Spinal cord (tissue), 9 donors: ENCODE measurements at regions not wholly inside any gene's neighbourhood (a gene's known extent, or its start where the extent isn't known, plus 50 kb on each side); places are given as distances from the start of the nearest gene placed in this dataset.
A peak's percentile ranks its signal among the peaks of the same experiment; 100 is the strongest.
"Not testable (repeated sequence)": the region's sequence is repeated elsewhere in the genome, so short reads cannot be mapped to it uniquely, and the experiment has no call there.

Experiments
- DNase-seq, 6 donors: peaks; one replicate each; pipeline versions ENCODE4 v3.0.0 to v3.0.0-alpha.2; 2013 to 2015; ENCODE audit warnings: low spot score in 6 of 6, low read depth in 4 of 6
- H3K27ac ChIP-seq: one replicate; pipeline ENCODE4 v1.5.1; 2013; ENCODE audit warnings: low read depth, low read length, control low read depth
- H3K27me3 ChIP-seq: one replicate; pipeline ENCODE4 v1.6.1; 2013; ENCODE audit warnings: low read length; ENCODE audit not compliant: control insufficient read depth, insufficient read depth
- H3K36me3 ChIP-seq: one replicate; pipeline ENCODE4 v1.6.1; 2013; ENCODE audit warnings: low read length; ENCODE audit not compliant: control insufficient read depth, insufficient read depth
- H3K4me1 ChIP-seq: one replicate; pipeline ENCODE4 v1.6.1; 2013; ENCODE audit warnings: low read length; ENCODE audit not compliant: control insufficient read depth, insufficient read depth
- H3K4me3 ChIP-seq: one replicate; pipeline ENCODE4 v1.5.1; 2013; ENCODE audit warnings: low read depth, low read length, control low read depth
- H3K9me3 ChIP-seq: one replicate; pipeline ENCODE4 v1.6.1; 2013; ENCODE audit warnings: low read length; ENCODE audit not compliant: control insufficient read depth, insufficient read depth
- WGBS: methylation state at CpG from one replicate; pipeline ENCODE4 v1.1.5; 2013; ENCODE audit warnings: missing lambda C conversion rate; ENCODE audit not compliant: insufficient coverage; 5-methylcytosine and 5-hydroxymethylcytosine counted together
- donor health status: healthy.

DNA sequence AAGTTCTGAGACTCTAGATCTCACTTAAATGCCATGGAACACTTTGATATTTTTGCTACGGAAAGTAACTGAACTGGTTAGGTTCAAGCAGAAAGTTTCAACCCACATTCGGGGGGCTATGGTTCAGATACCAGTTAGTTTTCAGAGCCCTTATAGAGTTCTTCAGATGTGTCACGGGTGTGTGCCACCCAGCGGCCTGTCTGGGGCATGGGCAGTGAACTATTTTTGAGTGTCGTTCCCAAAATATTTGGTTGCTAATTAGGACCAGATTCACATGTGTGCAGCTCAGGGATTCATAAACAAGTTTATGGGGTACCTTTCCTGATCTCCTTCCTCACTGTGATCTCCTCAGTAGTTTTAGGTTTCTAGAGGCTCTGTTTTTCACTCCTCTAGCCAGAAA is 271.9 kb downstream of the C7orf25 start:
- Histone ChIP-seq H3K36me3 (no peaks in the 10 kb centered on the region), H3K27ac (no peak overlapping the region), H3K4me3 (no peak overlapping the region), H3K4me1 (no peaks in the 10 kb centered on the region), H3K9me3 (no peaks in the 10 kb centered on the region), H3K27me3 (no peaks in the 10 kb centered on the region)
- no peak for DNase-seq
- 83% methylated on average over 5 of the region's 5 CpGs for WGBS

- H3K4me1 ChIP-seq, H3K4me3 ChIP-seq, H3K9me3 ChIP-seq, H3K36me3 ChIP-seq, DNase-seq, H3K27me3 ChIP-seq, H3K27ac ChIP-seq: not testable (repeated sequence)
- 75% methylated on average over 9 of the region's 11 CpGs for WGBS
These were observed 275.5 kb downstream of the C7orf25 start for GRCh38 chr7:42636380-42636779.

DNA sequence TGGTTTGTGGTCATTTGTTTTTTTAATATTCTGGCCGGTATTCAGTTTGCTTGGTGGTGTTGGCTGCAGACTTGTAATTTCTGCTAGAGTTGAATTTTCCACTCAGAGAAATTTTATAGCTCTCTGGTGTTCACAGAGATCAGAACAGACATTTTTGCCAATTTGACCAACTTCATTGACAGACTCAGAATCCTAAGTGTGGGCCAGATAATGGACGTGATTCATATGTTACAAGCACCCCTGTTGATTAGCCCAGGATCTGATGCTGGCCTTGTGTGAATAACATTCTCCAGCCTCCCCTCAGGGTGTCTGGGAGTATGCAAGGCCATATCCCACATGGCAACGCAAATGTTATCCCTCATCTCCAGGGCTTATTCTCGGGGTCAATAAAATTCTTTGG is 283.8 kb downstream of the C7orf25 start:
- Histone ChIP-seq H3K4me3 (no peak overlapping the region), H3K4me1 (no peaks in the 10 kb centered on the region), H3K27ac (no peak overlapping the region), H3K27me3 (no peaks in the 10 kb centered on the region), H3K9me3 (no peaks in the 10 kb centered on the region), H3K36me3 (no peaks in the 10 kb centered on the region)
- WGBS: 86% methylated on average over 1 of the region's 4 CpGs
- peak in 1 of 6 donors; percentile 26 for DNase-seq

DNA sequence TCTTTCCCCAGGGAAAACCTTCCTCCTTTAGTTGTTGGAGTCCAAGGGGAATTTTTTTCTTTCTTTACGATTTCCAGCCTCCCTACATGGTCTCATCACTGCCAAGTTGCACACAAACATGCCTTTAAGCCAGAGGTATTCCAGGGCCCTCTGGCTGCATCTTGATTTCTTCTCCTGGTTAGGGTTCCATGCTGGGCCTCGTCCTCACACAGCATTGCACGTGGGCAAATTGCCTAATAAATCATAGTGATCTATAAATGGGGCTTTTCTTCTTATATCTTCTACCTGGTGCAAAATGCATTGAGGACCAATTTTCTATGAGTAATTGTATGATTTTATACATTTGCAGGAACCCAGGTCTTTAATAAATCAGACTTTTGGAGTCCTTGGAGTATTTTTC is 284.2 kb downstream of the C7orf25 start:
- H3K9me3 ChIP-seq: no peaks in the 10 kb centered on the region
- H3K4me3 ChIP-seq: no peak overlapping the region

GRCh38 chr7:42627101-42627500 is 284.8 kb downstream of the C7orf25 start:
- 50% methylated on average over 1 of the region's 2 CpGs for WGBS

More for the DNA sequence above, 284.2 kb downstream of the C7orf25 start:
- no peak overlapping the region for H3K27ac ChIP-seq
- no peaks in the 10 kb centered on the region for H3K4me1 ChIP-seq
- no CpG with 5 or more reads among the region's 3 CpGs for WGBS
- no peaks in the 10 kb centered on the region for H3K36me3 ChIP-seq
- no peaks in the 10 kb centered on the region for H3K27me3 ChIP-seq
- peak in 1 of 6 donors; percentile 10 for DNase-seq

DNA sequence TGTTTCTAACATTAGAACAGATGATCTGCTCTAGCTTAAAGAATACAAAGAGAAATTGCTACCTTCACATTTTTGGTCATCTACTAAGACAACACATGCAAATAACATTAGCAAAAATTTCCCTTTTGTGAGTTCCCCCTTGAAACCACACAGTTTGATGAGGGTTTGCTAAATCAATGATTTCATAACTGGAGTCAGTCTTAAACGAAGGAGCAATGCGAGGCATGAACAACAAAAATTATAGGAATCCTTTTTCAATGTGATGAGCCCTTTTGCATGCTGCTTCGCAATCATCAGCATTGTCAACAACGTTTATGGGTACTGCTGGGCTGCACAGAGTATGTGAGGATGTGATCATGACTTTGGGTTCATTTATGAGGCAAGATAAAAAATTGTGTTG is 286.4 kb downstream of the C7orf25 start:
- Histone ChIP-seq H3K27me3 (no peaks in the 10 kb centered on the region), H3K27ac (no peak overlapping the region), H3K4me1 (no peaks in the 10 kb centered on the region), H3K4me3 (no peak overlapping the region), H3K36me3 (no peaks in the 10 kb centered on the region), H3K9me3 (no peaks in the 10 kb centered on the region)
- WGBS: 86% methylated on average over 4 of the region's 4 CpGs
- no peak for DNase-seq

More at GRCh38 chr7:42627101-42627500, 284.8 kb downstream of the C7orf25 start:
- Histone ChIP-seq H3K27ac (no peak overlapping the region), H3K9me3 (no peaks in the 10 kb centered on the region), H3K4me1 (no peaks in the 10 kb centered on the region), H3K36me3 (no peaks in the 10 kb centered on the region), H3K4me3 (no peak overlapping the region), H3K27me3 (no peaks in the 10 kb centered on the region)
- DNase-seq: peak in 1 of 6 donors; percentile 19

DNA sequence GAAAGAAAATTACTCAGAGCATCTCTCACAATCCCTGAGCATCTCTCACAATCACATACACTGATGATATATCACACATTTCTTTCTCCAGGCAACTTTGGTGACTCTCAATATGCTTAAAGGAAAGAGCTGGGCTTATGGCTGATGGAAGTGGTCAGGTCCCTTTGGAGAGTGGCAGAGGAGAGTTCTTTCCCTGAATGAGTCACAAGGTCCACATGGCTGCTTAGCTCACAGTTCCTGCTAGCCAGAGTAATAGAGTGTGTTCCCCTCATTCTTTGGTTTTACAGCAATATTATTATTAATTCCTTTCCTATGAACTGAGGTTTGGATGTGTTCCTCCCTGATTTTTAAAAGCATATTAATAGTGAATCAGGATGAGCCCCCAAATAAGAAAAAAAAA is 287.4 kb downstream of the C7orf25 start:
- Histone ChIP-seq H3K4me1 (no peaks in the 10 kb centered on the region), H3K4me3 (no peak overlapping the region), H3K36me3 (no peaks in the 10 kb centered on the region), H3K27ac (no peak overlapping the region), H3K27me3 (no peaks in the 10 kb centered on the region), H3K9me3 (no peaks in the 10 kb centered on the region)
- no peak for DNase-seq

GRCh38 chr7:42621543-42622219 is 290.2 kb downstream of the C7orf25 start:
- no peak overlapping the region for H3K4me3 ChIP-seq
- no peaks in the 10 kb centered on the region for H3K27me3 ChIP-seq
- peak in 1 of 6 donors; percentile 11 for DNase-seq
- no peaks in the 10 kb centered on the region for H3K9me3 ChIP-seq
- H3K4me1 ChIP-seq: peaks cover 10% of the 10 kb centered on the region
- no peaks in the 10 kb centered on the region for H3K36me3 ChIP-seq
- whole genome bisulfite sequencing: 90% methylated on average over 2 of the region's 3 CpGs
- H3K27ac ChIP-seq: no peak overlapping the region

DNA sequence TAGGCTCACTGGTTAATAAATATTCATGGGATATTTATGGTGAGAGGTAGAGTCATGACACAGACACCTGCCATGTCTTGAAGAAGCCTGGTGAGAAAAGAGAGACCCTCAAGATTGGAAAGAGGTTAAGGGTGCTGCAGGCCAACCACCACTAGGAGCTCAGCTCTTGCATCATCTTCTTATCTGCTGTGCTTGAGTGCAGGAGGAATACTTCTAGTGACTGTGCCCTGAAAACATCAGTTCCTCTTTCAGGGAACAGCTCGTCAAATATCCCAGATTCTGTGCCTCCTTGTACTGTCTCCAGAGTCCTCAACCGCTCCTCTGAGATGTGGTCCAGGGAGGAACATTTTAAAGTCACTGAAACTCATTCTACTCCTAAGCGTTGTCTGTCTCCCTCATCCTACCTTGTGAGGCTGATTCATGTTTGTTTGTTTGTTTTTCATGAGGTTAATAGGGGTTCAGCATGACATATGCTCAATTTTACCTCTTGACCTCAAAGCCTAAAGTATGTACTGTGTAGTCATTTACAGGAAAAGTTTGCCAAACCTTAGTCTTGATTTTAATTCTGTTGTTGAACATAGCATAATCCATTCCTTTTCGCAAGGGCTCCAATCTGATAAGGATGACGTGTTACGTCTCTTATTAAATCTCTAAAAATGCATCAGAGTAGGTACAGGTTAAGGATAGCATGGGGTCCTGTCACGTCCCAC is 293.1 kb downstream of the C7orf25 start:
- Histone ChIP-seq H3K4me3 (no peak overlapping the region), H3K27me3 (no peaks in the 10 kb centered on the region), H3K9me3 (no peaks in the 10 kb centered on the region), H3K27ac (no peak overlapping the region), H3K4me1 (peaks cover 10% of the 10 kb centered on the region), H3K36me3 (no peaks in the 10 kb centered on the region)
- WGBS: 40% methylated on average over 1 of the region's 7 CpGs
- no peak for DNase-seq
